Hematopoietic multipotent progenitor cell treated with erythropoietin and hydrocortisone succinate and interleukin-3 and kit ligand, for 4 days (in vitro differentiated cells): ENCODE measurements at regions not wholly inside any gene's neighbourhood (a gene's known extent, or its start where the extent isn't known, plus 50 kb on each side); places are given as distances from the start of the nearest gene placed in this dataset.
"Not testable (repeated sequence)": the region's sequence is repeated elsewhere in the genome, so short reads cannot be mapped to it uniquely, and the experiment has no call there.

Source experiments
- DNase-seq: peaks from one replicate; pipeline ENCODE4 v3.0.0-alpha.2; 2015

- DNase-seq, result no peak
Observed at GRCh38 chr3:16055606-16056211, 118.8 kb upstream of the GALNT15 start.

- DNase-seq, result no peak
Observed at GRCh38 chr3:16056217-16056616, 118.3 kb upstream of the GALNT15 start.

- DNase-seq, result no peak
Observed at GRCh38 chr3:16058521-16058920, 116.0 kb upstream of the GALNT15 start.

GRCh38 chr3:16059081-16059537 is 115.4 kb upstream of the GALNT15 start:
- DNase-seq, result no peak

- DNase-seq, result no peak
Observed at GRCh38 chr3:16059711-16060357, 114.6 kb upstream of the GALNT15 start.

GRCh38 chr3:16060358-16060852 is 114.1 kb upstream of the GALNT15 start:
- no peak for DNase-seq

- DNase-seq, result no peak
Observed at GRCh38 chr3:16060945-16061344, 113.5 kb upstream of the GALNT15 start.

GRCh38 chr3:16061491-16061890 is 113.0 kb upstream of the GALNT15 start:
- no peak for DNase-seq

GRCh38 chr3:16063603-16064002 is 110.9 kb upstream of the GALNT15 start:
- DNase-seq, result no peak

- DNase-seq, result peak; percentile 52
Observed at GRCh38 chr3:16064642-16065414, 109.7 kb upstream of the GALNT15 start.

- DNase-seq, result no peak
Observed at GRCh38 chr3:16066545-16066944, 107.9 kb upstream of the GALNT15 start.

- DNase-seq, result no peak
Observed at GRCh38 chr3:16066975-16067374, 107.5 kb upstream of the GALNT15 start.

- no peak for DNase-seq
Observed at GRCh38 chr3:16067837-16068471, 106.5 kb upstream of the GALNT15 start.

GRCh38 chr3:16069149-16069922 is 105.1 kb upstream of the GALNT15 start:
- no peak for DNase-seq

- DNase-seq, result no peak
Observed at GRCh38 chr3:16070707-16071106, 103.8 kb upstream of the GALNT15 start.

GRCh38 chr3:16071206-16071605 is 103.3 kb upstream of the GALNT15 start:
- no peak for DNase-seq

GRCh38 chr3:16072420-16073110 is 101.9 kb upstream of the GALNT15 start:
- DNase-seq, result no peak

GRCh38 chr3:16073203-16073602 is 101.3 kb upstream of the GALNT15 start:
- no peak for DNase-seq

- not testable (repeated sequence) for DNase-seq
Observed at GRCh38 chr3:16073990-16074671, 100.3 kb upstream of the GALNT15 start.

- DNase-seq, result no peak
Observed at GRCh38 chr3:16075647-16076046, 98.8 kb upstream of the GALNT15 start.

- DNase-seq, result no peak
Observed at GRCh38 chr3:16076564-16076963, 97.9 kb upstream of the GALNT15 start.
